Fibroblast of lung (primary cell): ENCODE measurements at regions not wholly inside any gene's neighbourhood (a gene's known extent, or its start where the extent isn't known, plus 50 kb on each side); places are given as distances from the start of the nearest gene placed in this dataset.

ENCODE experiments used
- EZH2 ChIP-seq: IDR thresholded peaks from 2 replicates; pipeline ENCODE4 v1.5.1; 2012; ENCODE audit warnings: low read length, control low read depth, mild to moderate bottlenecking; ENCODE audit errors: missing control alignments
- TF ChIP-seq, protein P1 (sequence below), 2 donors: IDR thresholded peaks in 1 of 2; conservative IDR thresholded peaks in 1 of 2; 1 replicate in 1 of 2; 2 replicates in 1 of 2; pipeline ENCODE4 v1.5.1; 2011 to 2012; ENCODE audit warnings: low read length in 2 of 2, control low read depth in 1 of 2, inconsistent platforms in 1 of 2, low read depth in 1 of 2, mild to moderate bottlenecking in 1 of 2

DNA sequence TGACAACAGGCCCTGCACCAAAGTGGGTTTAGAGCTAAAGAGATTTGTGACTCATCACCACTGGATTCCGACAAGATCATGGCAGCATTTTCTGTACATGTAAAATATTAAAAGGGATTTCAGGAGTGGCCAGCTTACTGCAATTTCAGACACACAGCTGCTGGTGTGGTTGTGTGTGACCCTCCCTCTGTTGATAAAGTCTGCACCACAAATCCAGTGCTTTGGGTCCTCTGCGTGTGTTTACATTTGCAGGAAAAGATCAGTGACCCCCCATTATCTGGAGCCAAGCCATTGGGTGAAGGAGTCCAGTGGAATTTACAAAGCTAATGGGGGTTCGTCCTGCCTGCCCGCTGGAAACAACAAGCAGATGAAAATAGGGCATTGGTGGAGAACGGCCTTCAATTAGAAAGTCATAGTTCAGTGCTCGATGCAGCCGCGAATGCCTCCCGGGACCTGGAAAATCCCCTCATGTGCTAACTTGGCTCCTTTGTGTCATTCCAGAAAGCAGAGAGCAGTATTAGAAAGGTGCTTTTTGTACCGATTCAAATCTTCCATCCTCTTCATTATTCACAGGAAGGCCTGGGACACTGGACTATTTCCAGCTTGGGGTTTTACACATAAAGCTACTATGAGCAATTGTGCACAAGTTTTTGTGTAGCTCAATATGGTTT is 188.5 kb upstream of the TMEM132C start:
- TF ChIP-seq, protein P1, sequence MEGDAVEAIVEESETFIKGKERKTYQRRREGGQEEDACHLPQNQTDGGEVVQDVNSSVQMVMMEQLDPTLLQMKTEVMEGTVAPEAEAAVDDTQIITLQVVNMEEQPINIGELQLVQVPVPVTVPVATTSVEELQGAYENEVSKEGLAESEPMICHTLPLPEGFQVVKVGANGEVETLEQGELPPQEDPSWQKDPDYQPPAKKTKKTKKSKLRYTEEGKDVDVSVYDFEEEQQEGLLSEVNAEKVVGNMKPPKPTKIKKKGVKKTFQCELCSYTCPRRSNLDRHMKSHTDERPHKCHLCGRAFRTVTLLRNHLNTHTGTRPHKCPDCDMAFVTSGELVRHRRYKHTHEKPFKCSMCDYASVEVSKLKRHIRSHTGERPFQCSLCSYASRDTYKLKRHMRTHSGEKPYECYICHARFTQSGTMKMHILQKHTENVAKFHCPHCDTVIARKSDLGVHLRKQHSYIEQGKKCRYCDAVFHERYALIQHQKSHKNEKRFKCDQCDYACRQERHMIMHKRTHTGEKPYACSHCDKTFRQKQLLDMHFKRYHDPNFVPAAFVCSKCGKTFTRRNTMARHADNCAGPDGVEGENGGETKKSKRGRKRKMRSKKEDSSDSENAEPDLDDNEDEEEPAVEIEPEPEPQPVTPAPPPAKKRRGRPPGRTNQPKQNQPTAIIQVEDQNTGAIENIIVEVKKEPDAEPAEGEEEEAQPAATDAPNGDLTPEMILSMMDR (conservative IDR thresholded peaks at IDR 0.05 in 1 of 2, IDR thresholded peaks at IDR 0.05 in 1 of 2; ENCODE audit: low read depth in 1 of 2, low read length in 2 of 2), result no peak
- TF ChIP-seq EZH2, result no peak
